ENCODE measurements at regions not wholly inside any gene's neighbourhood (a gene's known extent, or its start where the extent isn't known, plus 50 kb on each side); places are given as distances from the start of the nearest gene placed in this dataset.

- TF ChIP-seq CTCF (conservative IDR thresholded peaks at IDR 0.05): no peak
- H3K27ac ChIP-seq: no peak overlapping the region
Measured at GRCh38 chr1:88088481-88088880, 595.6 kb upstream of the PKN2 start.

GRCh38 chr1:88089961-88090360 is 594.1 kb upstream of the PKN2 start:
- no peak overlapping the region for H3K27ac ChIP-seq
- no peak for TF ChIP-seq CTCF (conservative IDR thresholded peaks at IDR 0.05)

GRCh38 chr1:88098881-88099280 is 585.2 kb upstream of the PKN2 start:
- no peak overlapping the region for H3K27ac ChIP-seq
- TF ChIP-seq CTCF (conservative IDR thresholded peaks at IDR 0.05): no peak

- H3K27ac ChIP-seq: no peak overlapping the region
- no peak for TF ChIP-seq CTCF (conservative IDR thresholded peaks at IDR 0.05)
Measured at GRCh38 chr1:88101041-88101440, 583.0 kb upstream of the PKN2 start.

GRCh38 chr1:88104236-88104635 is 579.8 kb upstream of the PKN2 start:
- TF ChIP-seq CTCF (conservative IDR thresholded peaks at IDR 0.05): no peak

GRCh38 chr1:88104886-88105285 is 579.2 kb upstream of the PKN2 start:
- no peak for TF ChIP-seq CTCF (conservative IDR thresholded peaks at IDR 0.05)
- H3K27ac ChIP-seq: no peak overlapping the region

More at GRCh38 chr1:88104236-88104635, 579.8 kb upstream of the PKN2 start:
- H3K27ac ChIP-seq: no peak overlapping the region

- no peak for TF ChIP-seq CTCF (conservative IDR thresholded peaks at IDR 0.05)
- no peak overlapping the region for H3K27ac ChIP-seq
Measured at GRCh38 chr1:88111816-88112215, 572.3 kb upstream of the PKN2 start.

- no peak for TF ChIP-seq CTCF (conservative IDR thresholded peaks at IDR 0.05)
- no peak overlapping the region for H3K27ac ChIP-seq
Measured at GRCh38 chr1:88117597-88117996, 566.5 kb upstream of the PKN2 start.
